GM12878 (cell line): ENCODE measurements at regions not wholly inside any gene's neighbourhood (a gene's known extent, or its start where the extent isn't known, plus 50 kb on each side); places are given as distances from the start of the nearest gene placed in this dataset.

Experiments
- ATAC-seq: fragments of 200-7000 bp; cut with Tn5 transposase; 3 replicates; pipeline ENCODE4 v1.9.1; 2020; ENCODE audit warnings: mild to moderate bottlenecking, moderate library complexity
- BruUV-seq: library from RNA; stranded (reverse); fragments of 400-500 nt; replicated peaks from 2 replicates; lab custom pipeline; 2021; lab: Mats Ljungman, UMichigan
- CTCF ChIA-PET: fragments of 300-600 bp; sonication (Branson Sonifier 250); formaldehyde crosslinking; extraction: SDS; loops from one replicate; lab custom pipeline; 2021; ENCODE audit warnings: inconsistent platforms; lab: Yijun Ruan, JAX
- POLR2A ChIA-PET: fragments of 350-600 bp; formaldehyde crosslinking; extraction: SDS; loops from one replicate; lab custom pipeline; 2021; ENCODE audit warnings: inconsistent platforms; lab: Charles Lee
- RAD21 ChIA-PET: fragments of 300-600 bp; sonication (Branson Sonifier 250); formaldehyde crosslinking; loops from one replicate; lab custom pipeline; 2023; ENCODE audit warnings: antibody characterized with exemption; ENCODE audit not compliant: unreplicated experiment; lab: Charles Lee
- SMC1A ChIA-PET: fragments of 300-600 bp; sonication (Branson Sonifier 250); formaldehyde crosslinking; loops from one replicate; lab custom pipeline; 2023; ENCODE audit not compliant: unreplicated experiment, uncharacterized antibody; lab: Charles Lee
- DNase-seq: peaks from one replicate; pipeline ENCODE4 v3.0.0-alpha.2; 2011; ENCODE audit warnings: low read depth, low spot score
- FAIRE-seq: peaks from 3 replicates; lab custom pipeline; 2011; peaks lifted over from hg19 to GRCh38; lab: Jason Lieb, UNC
- H2AFZ ChIP-seq: 2 replicates; pipeline ENCODE4 v1.6.0; 2011; ENCODE audit warnings: low read depth, low read length, control low read depth; ENCODE audit not compliant: control insufficient read depth
- H3K27ac ChIP-seq: 2 replicates; pipeline ENCODE4 v1.5.1; 2011; ENCODE audit warnings: control low read depth; ENCODE audit not compliant: control insufficient read depth, insufficient read depth
- H3K27me3 ChIP-seq, 2 experiments: replicated peaks in 1 of 2; 2 replicates each; pipeline versions ENCODE4 v1.6.0 to v1.6.1; 2011; ENCODE audit warnings: low read length in 1 of 2; ENCODE audit not compliant: control insufficient read depth in 2 of 2, insufficient read depth in 2 of 2
- H3K36me3 ChIP-seq, 2 experiments: 2 replicates each; pipeline ENCODE4 v1.5.1; 2011; ENCODE audit warnings: low read length in 1 of 2; ENCODE audit not compliant: control insufficient read depth in 2 of 2, insufficient read depth in 2 of 2
- H3K4me1 ChIP-seq: 2 replicates; pipeline ENCODE4 v1.6.1; 2011; ENCODE audit warnings: mild to moderate bottlenecking, low read length, moderate library complexity, mixed read lengths; ENCODE audit not compliant: control insufficient read depth, insufficient read depth
- H3K4me2 ChIP-seq: 2 replicates; pipeline ENCODE4 v1.6.0; 2011; ENCODE audit warnings: control low read depth; ENCODE audit not compliant: control insufficient read depth, insufficient read depth
- H3K4me3 ChIP-seq: fragments of 200-600 bp; sonication (generic); 2 replicates; pipeline ENCODE4 v1.5.1; 2016
- H3K79me2 ChIP-seq: 2 replicates; pipeline ENCODE4 v1.6.0; 2011; ENCODE audit warnings: low read length; ENCODE audit not compliant: control insufficient read depth, insufficient read depth
- H3K9ac ChIP-seq: 2 replicates; pipeline ENCODE4 v1.8.0; 2011; ENCODE audit warnings: low read length, control low read depth, mixed read lengths; ENCODE audit not compliant: control insufficient read depth, insufficient read depth
- H3K9me3 ChIP-seq: replicated peaks from 3 replicates; pipeline ENCODE4 v1.5.1; 2011; ENCODE audit warnings: mild to moderate bottlenecking, low read length; ENCODE audit not compliant: control insufficient read depth, insufficient read depth
- H4K20me1 ChIP-seq: 2 replicates; pipeline ENCODE4 v1.6.0; 2011; ENCODE audit not compliant: control insufficient read depth, insufficient read depth
- BACH1 ChIP-seq: fragments of 450-650 bp; IDR thresholded peaks from 2 replicates; pipeline ENCODE4 v1.6.1; 2017; ENCODE audit warnings: mild to moderate bottlenecking, borderline replicate concordance
- BMI1 ChIP-seq: fragments of 450-650 bp; IDR thresholded peaks from 2 replicates; pipeline ENCODE4 v1.6.1; 2016; ENCODE audit warnings: mild to moderate bottlenecking, moderate library complexity, borderline replicate concordance
- BRCA1 ChIP-seq: IDR thresholded peaks from 2 replicates; pipeline ENCODE4 v1.6.1; 2011; ENCODE audit warnings: low read depth, low read length, improper control_type of control experiment
- IKZF1 ChIP-seq: fragments of 450-650 bp; conservative IDR thresholded peaks from 2 replicates; pipeline ENCODE4 v1.6.1; 2017; ENCODE audit warnings: antibody characterized with exemption, mild to moderate bottlenecking
- IKZF2 ChIP-seq, 2 experiments: fragments of 450-650 bp; IDR thresholded peaks; 2 replicates each; pipeline ENCODE4 v1.6.1; 2017; ENCODE audit warnings: mild to moderate bottlenecking in 2 of 2, moderate library complexity in 2 of 2
- KAT2A ChIP-seq: conservative IDR thresholded peaks from 2 replicates; pipeline ENCODE4 v1.6.1; 2011; ENCODE audit warnings: low read depth, low read length; ENCODE audit not compliant: control insufficient read depth
- MYC ChIP-seq: IDR thresholded peaks from 2 replicates; pipeline ENCODE4 v1.6.1; 2011; ENCODE audit warnings: mild to moderate bottlenecking, low read length, moderate library complexity, inconsistent platforms; ENCODE audit not compliant: insufficient read depth, insufficient replicate concordance, insufficient read length, severe bottlenecking
- NFYA ChIP-seq: IDR thresholded peaks from 2 replicates; pipeline ENCODE4 v1.6.1; 2011; ENCODE audit warnings: low read depth, mild to moderate bottlenecking, low read length, improper control_type of control experiment, borderline replicate concordance
- NR2C2 ChIP-seq: IDR thresholded peaks from 2 replicates; pipeline ENCODE4 v1.6.1; 2011; ENCODE audit warnings: borderline replicate concordance, low read depth; ENCODE audit not compliant: control insufficient read depth, insufficient read length
- NRF1 ChIP-seq: conservative IDR thresholded peaks from 2 replicates; pipeline ENCODE4 v1.6.1; 2011; ENCODE audit warnings: mild to moderate bottlenecking, low read depth, low read length, improper control_type of control experiment
- POLR2A ChIP-seq: IDR thresholded peaks from 2 replicates; pipeline ENCODE4 v1.6.1; 2011; ENCODE audit warnings: low read depth, mild to moderate bottlenecking, low read length
- SMC3 ChIP-seq: IDR thresholded peaks from 2 replicates; pipeline ENCODE4 v1.6.1; 2011; ENCODE audit warnings: low read length, improper control_type of control experiment, borderline replicate concordance
- in situ Hi-C: fragments of 300-500 bp; cut with MboI; formaldehyde crosslinking; loops from 9 replicates; pipeline ENCODE4 v1.14.3; 2018; ENCODE audit warnings: mixed read lengths
- intact Hi-C: fragments of 100-400 bp; cut with micrococcal nuclease; formaldehyde crosslinking; loops from one replicate; pipeline ENCODE4 v1.14.2; 2022; ENCODE audit not compliant: unreplicated experiment
- TF ChIP-seq, protein P1 (sequence below): fragments of 150-350 bp; IDR thresholded peaks from 2 replicates; pipeline ENCODE4 v1.6.1; 2016; ENCODE audit warnings: low read depth, low read length
- TF ChIP-seq, protein P2 (sequence below): fragments of 450-650 bp; IDR thresholded peaks from 2 replicates; pipeline ENCODE4 v1.6.1; 2016; ENCODE audit warnings: mild to moderate bottlenecking

DNA sequence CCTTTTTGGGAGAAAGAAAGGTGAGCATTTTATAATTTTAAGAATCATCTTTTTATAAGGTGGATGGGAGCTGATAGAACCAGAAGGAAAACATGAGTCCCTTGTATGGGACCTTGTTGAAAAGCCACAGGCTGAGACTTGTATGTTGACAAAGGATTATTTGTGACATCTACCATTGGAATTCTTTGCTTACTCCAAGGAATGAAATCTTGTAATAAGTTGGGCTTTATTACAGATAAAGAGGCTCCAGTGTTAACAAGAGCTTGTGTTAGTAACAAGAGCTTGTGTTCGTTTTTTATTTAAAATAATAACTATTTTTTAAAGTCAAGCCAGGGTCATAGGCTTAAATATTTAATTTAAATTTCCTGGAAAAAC is 201.1 kb upstream of the CHRM3 start (continued):
- TF ChIP-seq NRF1: no peak
- TF ChIP-seq NR2C2: no peak
- TF ChIP-seq, protein P1, sequence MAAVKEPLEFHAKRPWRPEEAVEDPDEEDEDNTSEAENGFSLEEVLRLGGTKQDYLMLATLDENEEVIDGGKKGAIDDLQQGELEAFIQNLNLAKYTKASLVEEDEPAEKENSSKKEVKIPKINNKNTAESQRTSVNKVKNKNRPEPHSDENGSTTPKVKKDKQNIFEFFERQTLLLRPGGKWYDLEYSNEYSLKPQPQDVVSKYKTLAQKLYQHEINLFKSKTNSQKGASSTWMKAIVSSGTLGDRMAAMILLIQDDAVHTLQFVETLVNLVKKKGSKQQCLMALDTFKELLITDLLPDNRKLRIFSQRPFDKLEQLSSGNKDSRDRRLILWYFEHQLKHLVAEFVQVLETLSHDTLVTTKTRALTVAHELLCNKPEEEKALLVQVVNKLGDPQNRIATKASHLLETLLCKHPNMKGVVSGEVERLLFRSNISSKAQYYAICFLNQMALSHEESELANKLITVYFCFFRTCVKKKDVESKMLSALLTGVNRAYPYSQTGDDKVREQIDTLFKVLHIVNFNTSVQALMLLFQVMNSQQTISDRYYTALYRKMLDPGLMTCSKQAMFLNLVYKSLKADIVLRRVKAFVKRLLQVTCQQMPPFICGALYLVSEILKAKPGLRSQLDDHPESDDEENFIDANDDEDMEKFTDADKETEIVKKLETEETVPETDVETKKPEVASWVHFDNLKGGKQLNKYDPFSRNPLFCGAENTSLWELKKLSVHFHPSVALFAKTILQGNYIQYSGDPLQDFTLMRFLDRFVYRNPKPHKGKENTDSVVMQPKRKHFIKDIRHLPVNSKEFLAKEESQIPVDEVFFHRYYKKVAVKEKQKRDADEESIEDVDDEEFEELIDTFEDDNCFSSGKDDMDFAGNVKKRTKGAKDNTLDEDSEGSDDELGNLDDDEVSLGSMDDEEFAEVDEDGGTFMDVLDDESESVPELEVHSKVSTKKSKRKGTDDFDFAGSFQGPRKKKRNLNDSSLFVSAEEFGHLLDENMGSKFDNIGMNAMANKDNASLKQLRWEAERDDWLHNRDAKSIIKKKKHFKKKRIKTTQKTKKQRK: no peak

DNA sequence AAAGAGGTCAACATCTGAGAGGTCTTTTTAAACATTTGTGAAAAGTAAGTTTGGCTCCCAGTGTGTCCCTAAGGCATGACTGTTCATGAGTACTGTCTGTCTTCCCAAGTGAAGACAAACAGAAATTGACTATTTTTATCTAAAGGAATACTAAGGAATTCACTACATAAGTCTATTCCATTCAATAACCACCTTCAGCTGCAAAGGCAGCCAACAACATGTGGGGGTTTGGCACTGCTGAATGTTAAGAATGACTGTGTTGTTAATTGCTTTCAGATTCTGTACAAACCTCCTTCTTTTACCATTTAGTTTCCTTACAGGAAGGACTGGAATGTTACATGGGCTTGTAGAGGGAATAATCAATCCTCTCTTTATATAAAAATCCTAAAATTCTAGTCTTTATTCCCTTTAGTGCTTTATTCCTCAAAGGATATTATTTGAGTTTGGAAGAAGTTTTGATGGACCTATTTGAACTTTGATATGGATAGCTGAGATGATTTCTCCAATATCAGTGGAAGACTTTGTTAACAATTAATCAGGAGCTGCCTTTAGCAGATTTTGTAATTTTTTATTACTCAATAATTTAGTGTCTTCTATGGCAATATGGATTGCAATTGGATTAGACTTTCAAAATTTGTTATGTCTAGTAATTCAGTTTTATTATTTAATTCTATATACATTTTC is 201.7 kb upstream of the CHRM3 start:
- Histone ChIP-seq H3K9ac (no peak overlapping the region), H3K4me3 (no peak overlapping the region), H3K9me3 (no peaks in the 10 kb centered on the region), H2AFZ (no peak overlapping the region), H3K4me2 (no peak overlapping the region), H4K20me1 (no peaks in the 10 kb centered on the region), H3K79me2 (no peaks in the 10 kb centered on the region), H3K27ac (no peak overlapping the region), H3K27me3 (no peaks in the 10 kb centered on the region), H3K36me3 (no peaks in the 10 kb centered on the region), H3K4me1 (no peaks in the 10 kb centered on the region)
- no TSS peak for BruUV-seq
- FAIRE-seq: no peak
- no peak for ATAC-seq
- ChIA-PET SMC1A (no interaction called here), POLR2A (no interaction called here), CTCF (no interaction called here), RAD21 (no interaction called here)
- no peak for TF ChIP-seq NRF1
- TF ChIP-seq BMI1: no peak
- TF ChIP-seq BACH1: no peak
- TF ChIP-seq IKZF1: no peak
- TF ChIP-seq KAT2A: no peak
- TF ChIP-seq SMC3: no peak
- TF ChIP-seq NFYA: no peak
- no peak for TF ChIP-seq POLR2A
- no peak for TF ChIP-seq MYC
- no peak for TF ChIP-seq IKZF2 (IDR thresholded peaks at IDR 0.05)
- TF ChIP-seq, protein P2, sequence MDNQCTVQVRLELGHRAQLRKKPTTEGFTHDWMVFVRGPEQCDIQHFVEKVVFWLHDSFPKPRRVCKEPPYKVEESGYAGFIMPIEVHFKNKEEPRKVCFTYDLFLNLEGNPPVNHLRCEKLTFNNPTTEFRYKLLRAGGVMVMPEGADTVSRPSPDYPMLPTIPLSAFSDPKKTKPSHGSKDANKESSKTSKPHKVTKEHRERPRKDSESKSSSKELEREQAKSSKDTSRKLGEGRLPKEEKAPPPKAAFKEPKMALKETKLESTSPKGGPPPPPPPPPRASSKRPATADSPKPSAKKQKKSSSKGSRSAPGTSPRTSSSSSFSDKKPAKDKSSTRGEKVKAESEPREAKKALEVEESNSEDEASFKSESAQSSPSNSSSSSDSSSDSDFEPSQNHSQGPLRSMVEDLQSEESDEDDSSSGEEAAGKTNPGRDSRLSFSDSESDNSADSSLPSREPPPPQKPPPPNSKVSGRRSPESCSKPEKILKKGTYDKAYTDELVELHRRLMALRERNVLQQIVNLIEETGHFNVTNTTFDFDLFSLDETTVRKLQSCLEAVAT: no peak
- no peak for TF ChIP-seq BRCA1
- no peak for DNase-seq
- intact Hi-C loops: no loop called here
- in situ Hi-C loops: no loop called here
